B cell (primary cell): ENCODE measurements at regions not wholly inside any gene's neighbourhood (a gene's known extent, or its start where the extent isn't known, plus 50 kb on each side); places are given as distances from the start of the nearest gene placed in this dataset.

ENCODE experiments used
- ATAC-seq: fragments of 200-7000 bp; cut with Tn5 transposase; one replicate; pipeline ENCODE4 v1.10.0; 2021; ENCODE audit warnings: low read depth, mild to moderate bottlenecking, moderate number of reproducible peaks, moderate library complexity
- CTCF ChIA-PET: fragments of 350-600 bp; sonication (Branson Sonifier 250); formaldehyde crosslinking; loops from one replicate; lab custom pipeline; 2021; ENCODE audit warnings: antibody characterized with exemption, inconsistent platforms; lab: Charles Lee
- POLR2A ChIA-PET: fragments of 350-600 bp; sonication (Branson Sonifier 250); formaldehyde crosslinking; loops from one replicate; lab custom pipeline; 2021; ENCODE audit warnings: antibody characterized with exemption; lab: Charles Lee
- DNase-seq: peaks from one replicate; pipeline ENCODE4 v3.0.0; 2013
- H2AFZ ChIP-seq: 2 replicates; pipeline ENCODE4 v1.6.1; 2012; ENCODE audit warnings: mild to moderate bottlenecking, low read depth, low read length; ENCODE audit not compliant: insufficient read depth, poor library complexity, severe bottlenecking
- H3K27ac ChIP-seq, 2 donors: 1 replicate in 1 of 2; 2 replicates in 1 of 2; pipeline ENCODE4 v1.5.1; 2012 to 2013; ENCODE audit warnings: low read length in 2 of 2, mild to moderate bottlenecking in 2 of 2, moderate library complexity in 1 of 2
- H3K27me3 ChIP-seq, 4 experiments: fragments of 200-600 bp in 1 of 4; sonication (generic) in 1 of 4; replicated peaks in 1 of 4; 1 replicate in 2 of 4; 2 replicates in 2 of 4; pipeline versions ENCODE4 v1.6.1 to v1.7.0; 2013 to 2016; ENCODE audit warnings: low read length in 3 of 4, mild to moderate bottlenecking in 2 of 4, mixed read lengths in 1 of 4, moderate library complexity in 1 of 4; ENCODE audit not compliant: insufficient read depth in 4 of 4, control insufficient read depth in 3 of 4; ENCODE audit errors: control extremely low read depth in 1 of 4
- H3K36me3 ChIP-seq, 2 experiments: replicated peaks in 1 of 2; 1 replicate in 1 of 2; 2 replicates in 1 of 2; pipeline versions ENCODE4 v1.6.1 to v1.7.1; 2013; ENCODE audit warnings: low read length in 1 of 2; ENCODE audit not compliant: insufficient read depth in 2 of 2, control insufficient read depth in 1 of 2; ENCODE audit errors: control extremely low read depth in 1 of 2, extremely low read depth in 1 of 2
- H3K4me1 ChIP-seq, 2 donors: fragments of 200-600 bp in 1 of 2; sonication (generic) in 1 of 2; 1 replicate in 1 of 2; 2 replicates in 1 of 2; pipeline versions ENCODE4 v1.5.1 to v1.6.1; 2013 to 2017; ENCODE audit warnings: low read length in 2 of 2; ENCODE audit not compliant: control insufficient read depth in 2 of 2, insufficient read depth in 2 of 2
- H3K4me2 ChIP-seq: replicated peaks from 2 replicates; pipeline ENCODE3; 2012; ENCODE audit warnings: mild to moderate bottlenecking, low read depth, low read length; ENCODE audit not compliant: poor library complexity, severe bottlenecking
- H3K4me3 ChIP-seq, 5 experiments: fragments of 200-600 bp in 1 of 5; sonication (generic) in 1 of 5; 1 replicate in 3 of 5; 2 replicates in 2 of 5; pipeline versions ENCODE4 v1.5.1 to v1.7.0; 2011 to 2016; ENCODE audit warnings: low read length in 4 of 5, mild to moderate bottlenecking in 4 of 5, low read depth in 2 of 5, control low read depth in 1 of 5, moderate library complexity in 1 of 5; ENCODE audit not compliant: insufficient read depth in 1 of 5; ENCODE audit errors: control extremely low read depth in 1 of 5, extremely low read depth in 1 of 5
- H3K79me2 ChIP-seq: fragments of 200-600 bp; sonication (generic); one replicate; pipeline ENCODE4 v1.6.0; 2016; ENCODE audit warnings: low read length; ENCODE audit not compliant: control insufficient read depth, insufficient read depth
- H3K9ac ChIP-seq: fragments of 200-600 bp; sonication (generic); 2 replicates; pipeline ENCODE4 v1.6.1; 2017; ENCODE audit warnings: mild to moderate bottlenecking, low read length, moderate library complexity
- H3K9me3 ChIP-seq, 3 donors: one replicate each; pipeline versions ENCODE4 v1.6.1 to v1.7.1; 2013; ENCODE audit warnings: low read length in 2 of 3; ENCODE audit not compliant: control insufficient read depth in 2 of 3, insufficient read depth in 1 of 3; ENCODE audit errors: control extremely low read depth in 1 of 3
- H4K20me1 ChIP-seq: 2 replicates; pipeline ENCODE4 v1.6.0; 2012; ENCODE audit warnings: mild to moderate bottlenecking, low read length; ENCODE audit not compliant: insufficient read depth, control insufficient read depth, poor library complexity, severe bottlenecking
- H3K27ac Mint-ChIP-seq: one replicate; pipeline ENCODE4 v1.8.0; 2021; ENCODE audit warnings: mixed read lengths
- H3K27me3 Mint-ChIP-seq: one replicate; pipeline ENCODE4 v1.8.0; 2021; ENCODE audit warnings: mixed read lengths
- H3K4me1 Mint-ChIP-seq: one replicate; pipeline ENCODE4 v1.8.0; 2021; ENCODE audit warnings: mixed read lengths
- H3K4me3 Mint-ChIP-seq: one replicate; pipeline ENCODE4 v1.8.0; 2021; ENCODE audit warnings: mixed read lengths
- H3K9me3 Mint-ChIP-seq: one replicate; pipeline ENCODE4 v1.8.0; 2022; ENCODE audit warnings: mixed read lengths; ENCODE audit not compliant: insufficient read depth
- EZH2 ChIP-seq: IDR thresholded peaks from 2 replicates; pipeline ENCODE4 v1.6.1; 2012; ENCODE audit warnings: borderline replicate concordance, low read depth, mild to moderate bottlenecking, moderate library complexity, low read length; ENCODE audit not compliant: insufficient read depth, poor library complexity, severe bottlenecking
- WGBS: methylation state at CpG from one replicate; pipeline ENCODE4 v1.1.5; 2013; ENCODE audit warnings: missing lambda C conversion rate; ENCODE audit not compliant: insufficient coverage; 5-methylcytosine and 5-hydroxymethylcytosine counted together
- intact Hi-C: fragments of 100-400 bp; cut with micrococcal nuclease; formaldehyde crosslinking; loops from one replicate; pipeline ENCODE4 v1.10.0; 2022
- TF ChIP-seq, protein P1 (sequence below): fragments of 200-600 bp; IDR thresholded peaks from one replicate; pipeline ENCODE4 v1.8.0; 2022; ENCODE audit warnings: antibody characterized with exemption, mild to moderate bottlenecking

DNA sequence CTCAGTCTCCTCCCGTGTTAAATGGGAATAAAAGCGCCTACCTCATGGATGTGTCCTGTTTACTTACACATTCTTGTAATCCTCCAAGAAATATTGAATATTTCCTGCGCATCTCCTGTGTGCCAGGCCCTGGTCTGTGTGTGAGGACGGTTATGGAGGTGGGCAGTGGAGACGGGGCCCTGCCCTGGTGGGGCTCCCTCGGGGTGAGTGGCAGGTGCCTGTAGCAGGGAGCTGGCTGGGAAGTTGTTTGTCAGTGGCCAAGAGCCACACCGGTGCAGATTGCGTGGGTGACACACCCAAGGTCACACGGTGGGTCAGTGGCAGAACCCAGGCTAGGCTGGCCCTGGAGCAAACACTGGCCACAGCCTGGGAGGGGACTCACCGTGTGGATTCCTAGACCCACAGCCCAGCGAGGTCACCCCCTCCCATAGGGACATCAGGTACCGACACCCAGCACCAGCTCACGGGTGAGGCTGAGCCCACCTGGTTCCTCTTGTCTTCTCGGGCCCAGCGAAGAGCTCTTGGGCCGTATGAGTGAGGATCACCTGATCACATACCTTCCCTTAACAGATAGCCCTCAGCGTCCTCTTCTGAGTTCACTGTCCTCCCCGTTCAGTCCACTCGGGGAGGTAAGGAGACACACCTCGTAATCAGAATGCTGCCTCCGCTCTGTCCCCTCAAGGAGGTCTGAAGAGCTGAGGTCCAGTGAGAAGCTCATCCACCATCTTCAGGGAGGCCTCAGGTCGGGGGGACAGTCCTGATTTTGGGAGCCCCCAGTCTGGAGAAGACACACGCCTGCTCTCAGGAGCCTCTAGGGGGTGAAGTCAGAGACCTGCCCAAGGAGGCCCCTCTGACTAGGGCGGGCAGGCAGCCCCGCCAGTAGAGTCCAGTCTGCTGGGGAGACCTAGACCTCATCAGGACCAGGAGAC is 349.6 kb downstream of the MATN1 start:
- intact Hi-C loops: no loop called here
- Histone ChIP-seq H3K79me2 (no peaks in the 10 kb centered on the region), H3K27me3 (peaks cover 0 to 3% (median under 1%) of the 10 kb centered on the region in 4 experiments), H3K4me2 (no peak overlapping the region), H3K9ac (no peak overlapping the region), H3K4me3 (no peak overlapping the region), H3K36me3 (no peaks in the 10 kb centered on the region), H2AFZ (no peak overlapping the region), H3K4me1 (no peaks in the 10 kb centered on the region), H3K27ac (no peak overlapping the region), H3K9me3 (no peaks in the 10 kb centered on the region), H4K20me1 (no peaks in the 10 kb centered on the region)
- H3K27ac Mint-ChIP-seq: no peak overlapping the region
- POLR2A ChIA-PET: no interaction called here
- H3K4me3 Mint-ChIP-seq: no peak overlapping the region
- H3K9me3 Mint-ChIP-seq: no peaks in the 10 kb centered on the region
- DNase-seq: no peak
- CTCF ChIA-PET: no interaction called here
- 85% methylated on average over 24 of the region's 25 CpGs for WGBS
- TF ChIP-seq EZH2: no peak
- H3K27me3 Mint-ChIP-seq: peaks cover 9% of the 10 kb centered on the region
- no peaks in the 10 kb centered on the region for H3K4me1 Mint-ChIP-seq
- ATAC-seq: no peak

DNA sequence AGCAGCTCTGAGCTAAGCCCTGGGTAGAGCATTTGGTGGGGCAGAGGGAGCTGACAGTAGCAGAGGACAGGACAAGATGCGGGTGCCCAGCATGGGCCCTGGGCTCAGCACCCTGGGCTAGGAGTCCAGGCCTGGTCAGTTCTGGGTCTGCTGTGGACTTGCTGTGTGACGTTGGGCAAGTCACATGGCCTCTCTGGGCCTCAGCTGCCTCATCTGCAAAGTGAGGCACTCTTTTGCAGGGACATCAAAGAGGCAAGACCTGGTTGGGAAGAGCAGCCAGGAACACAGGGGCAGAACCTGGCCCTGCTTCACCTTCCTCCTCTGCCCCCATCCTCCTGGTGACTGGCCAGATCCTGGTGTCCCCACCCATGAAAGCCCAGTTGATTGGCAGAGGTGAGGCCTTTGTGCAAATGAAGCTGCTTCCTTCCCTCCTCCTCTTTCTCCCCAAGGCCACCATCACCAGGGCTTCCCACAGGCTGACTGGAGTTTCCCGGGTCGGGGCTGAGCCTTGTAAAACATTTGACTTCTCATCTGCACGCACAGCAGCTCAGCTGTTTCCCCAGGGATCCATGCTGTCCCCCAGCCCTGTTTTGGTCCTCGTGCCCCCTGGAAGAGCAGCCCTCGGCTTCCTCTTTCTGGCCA is 350.5 kb downstream of the MATN1 start:
- H4K20me1 ChIP-seq: no peaks in the 10 kb centered on the region
- H3K27ac ChIP-seq: no peak overlapping the region
- no peaks in the 10 kb centered on the region for H3K79me2 ChIP-seq
- no peak overlapping the region for H2AFZ ChIP-seq
- DNase-seq: no peak
- H3K4me2 ChIP-seq: no peak overlapping the region
- no peak overlapping the region for H3K9ac ChIP-seq
- H3K36me3 ChIP-seq: no peaks in the 10 kb centered on the region
- WGBS: 52% methylated on average over 7 of the region's 7 CpGs
- POLR2A ChIA-PET: no interaction called here
- no peaks in the 10 kb centered on the region for H3K27me3 ChIP-seq
- CTCF ChIA-PET: no interaction called here
- H3K4me1 ChIP-seq: no peaks in the 10 kb centered on the region
- H3K9me3 ChIP-seq: no peaks in the 10 kb centered on the region
- Mint-ChIP-seq H3K9me3 (no peaks in the 10 kb centered on the region), H3K27me3 (peaks cover 9% of the 10 kb centered on the region), H3K4me3 (no peak overlapping the region), H3K27ac (no peak overlapping the region), H3K4me1 (no peaks in the 10 kb centered on the region)
- H3K4me3 ChIP-seq: no peak overlapping the region
- intact Hi-C loops: no loop called here
- TF ChIP-seq, protein P1, sequence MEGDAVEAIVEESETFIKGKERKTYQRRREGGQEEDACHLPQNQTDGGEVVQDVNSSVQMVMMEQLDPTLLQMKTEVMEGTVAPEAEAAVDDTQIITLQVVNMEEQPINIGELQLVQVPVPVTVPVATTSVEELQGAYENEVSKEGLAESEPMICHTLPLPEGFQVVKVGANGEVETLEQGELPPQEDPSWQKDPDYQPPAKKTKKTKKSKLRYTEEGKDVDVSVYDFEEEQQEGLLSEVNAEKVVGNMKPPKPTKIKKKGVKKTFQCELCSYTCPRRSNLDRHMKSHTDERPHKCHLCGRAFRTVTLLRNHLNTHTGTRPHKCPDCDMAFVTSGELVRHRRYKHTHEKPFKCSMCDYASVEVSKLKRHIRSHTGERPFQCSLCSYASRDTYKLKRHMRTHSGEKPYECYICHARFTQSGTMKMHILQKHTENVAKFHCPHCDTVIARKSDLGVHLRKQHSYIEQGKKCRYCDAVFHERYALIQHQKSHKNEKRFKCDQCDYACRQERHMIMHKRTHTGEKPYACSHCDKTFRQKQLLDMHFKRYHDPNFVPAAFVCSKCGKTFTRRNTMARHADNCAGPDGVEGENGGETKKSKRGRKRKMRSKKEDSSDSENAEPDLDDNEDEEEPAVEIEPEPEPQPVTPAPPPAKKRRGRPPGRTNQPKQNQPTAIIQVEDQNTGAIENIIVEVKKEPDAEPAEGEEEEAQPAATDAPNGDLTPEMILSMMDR: no peak
- no peak for TF ChIP-seq EZH2
- ATAC-seq: no peak
